MV-4-11 (cell line): ENCODE measurements at regions not wholly inside any gene's neighbourhood (a gene's known extent, or its start where the extent isn't known, plus 50 kb on each side); places are given as distances from the start of the nearest gene placed in this dataset.
"Not testable (repeated sequence)": the region's sequence is repeated elsewhere in the genome, so short reads cannot be mapped to it uniquely, and the experiment has no call there.

Source experiments
- DNase-seq: peaks from one replicate; lab custom pipeline; 2025; lab: John Stamatoyannopoulos, UW

DNA sequence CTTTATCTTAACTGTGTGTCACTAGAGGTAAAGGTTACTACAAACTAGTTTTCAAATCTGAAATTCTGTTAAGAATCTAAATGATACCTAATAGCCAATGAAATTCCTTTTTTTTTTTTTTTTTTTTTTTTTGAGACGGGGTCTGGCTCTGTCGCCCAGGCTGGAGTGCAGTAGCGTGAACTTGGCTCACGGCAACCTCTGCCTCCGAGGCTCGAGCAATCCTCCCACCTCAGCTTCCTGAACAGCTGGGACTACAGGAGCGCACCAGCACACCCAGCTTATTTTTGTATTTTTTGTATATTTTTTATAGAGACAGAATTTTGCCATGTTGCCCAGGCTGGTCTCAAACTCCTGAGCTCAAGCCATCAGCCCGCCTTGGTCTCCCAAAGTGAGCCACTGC, 160.3 kb upstream of the NEBL start:
- no peak for DNase-seq

DNA sequence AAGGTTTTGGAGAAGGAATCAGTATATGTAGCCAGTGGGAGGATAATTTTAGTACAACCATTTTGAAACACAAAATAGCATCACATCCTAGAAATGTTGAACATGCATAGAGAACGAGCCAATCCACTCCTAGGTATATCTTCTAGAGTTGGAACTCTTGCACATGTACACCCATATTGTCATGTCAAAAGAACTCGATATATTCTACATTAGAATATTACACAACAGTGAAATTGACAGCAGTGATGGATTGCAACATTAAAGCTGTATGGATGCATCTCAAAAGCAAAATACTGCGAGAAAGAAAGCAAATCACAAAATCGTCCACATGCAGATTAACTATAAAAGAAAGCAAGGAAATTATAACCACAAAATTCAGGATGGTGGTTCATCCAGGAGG, 159.3 kb upstream of the NEBL start:
- no peak for DNase-seq

DNA sequence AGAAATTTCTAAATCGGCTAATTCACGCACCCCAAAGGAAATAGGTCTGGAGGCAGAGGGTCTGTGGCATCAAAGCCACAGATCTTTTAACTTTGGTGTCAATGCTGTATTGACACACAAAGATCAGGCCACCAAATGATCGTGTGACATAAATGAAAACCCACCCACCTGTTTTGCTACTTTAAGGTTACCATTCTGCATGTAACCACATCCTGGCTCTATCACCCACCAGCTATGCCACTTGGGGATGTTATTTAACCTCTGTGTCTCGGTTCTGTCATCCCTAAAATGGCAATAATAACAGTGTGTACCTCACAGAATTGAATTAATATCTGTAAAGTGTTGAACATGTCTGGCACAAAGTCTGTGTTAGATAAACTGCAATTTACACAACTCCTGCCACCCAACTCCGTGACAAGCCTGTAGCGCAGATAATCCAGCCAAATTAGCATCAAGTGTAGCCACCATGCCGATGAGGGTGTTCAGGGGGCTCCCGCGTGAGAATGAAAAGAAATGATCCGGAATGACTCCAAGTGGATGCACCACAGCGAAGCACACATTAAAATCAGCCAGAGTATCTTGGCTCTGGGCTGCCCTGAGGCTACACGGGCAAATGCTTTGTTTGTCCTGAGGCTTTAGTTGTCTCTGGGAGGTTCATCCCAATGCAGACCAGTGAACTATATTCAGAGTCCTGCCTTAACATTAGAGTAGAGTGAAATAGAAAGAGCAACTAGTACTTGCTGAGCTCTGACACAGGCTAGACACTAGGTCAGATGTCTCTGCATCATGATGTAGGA, 158.4 kb upstream of the NEBL start:
- DNase-seq = no peak

DNA sequence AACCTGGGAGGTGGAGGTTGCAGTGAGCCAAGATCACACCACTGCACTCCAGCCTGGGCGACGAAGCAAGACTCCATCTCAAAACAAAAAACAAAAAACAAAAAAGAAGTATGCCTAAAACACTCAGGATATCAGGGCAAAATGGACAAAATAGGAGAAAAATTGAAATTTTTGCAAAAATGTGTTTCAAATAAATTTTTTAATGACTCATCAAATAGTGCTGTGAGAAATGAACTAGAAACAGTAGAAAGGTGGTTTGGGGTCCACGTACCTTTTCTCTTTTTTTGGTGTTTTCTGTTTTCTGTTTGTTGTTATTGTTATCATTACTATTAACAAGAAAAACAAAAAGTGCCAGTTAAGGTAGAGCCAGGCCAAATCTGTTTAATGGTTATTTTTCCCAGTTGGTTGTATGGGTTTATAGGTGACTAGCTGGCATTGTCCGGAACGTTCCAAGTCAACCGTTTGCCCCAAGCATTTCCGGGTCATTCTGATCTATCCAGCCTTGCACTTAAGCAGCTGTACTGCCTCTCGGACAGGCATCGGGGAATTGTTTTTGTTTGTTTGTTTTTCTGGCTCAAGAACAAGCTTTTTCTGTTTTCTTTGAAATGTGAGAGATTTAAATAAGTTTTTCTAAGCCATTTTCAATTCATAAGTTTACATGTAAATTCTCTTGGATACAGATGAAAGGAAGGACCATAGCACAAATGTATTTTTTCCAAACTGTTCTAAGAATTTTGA, 157.0 kb upstream of the NEBL start:
- DNase-seq = no peak

DNA sequence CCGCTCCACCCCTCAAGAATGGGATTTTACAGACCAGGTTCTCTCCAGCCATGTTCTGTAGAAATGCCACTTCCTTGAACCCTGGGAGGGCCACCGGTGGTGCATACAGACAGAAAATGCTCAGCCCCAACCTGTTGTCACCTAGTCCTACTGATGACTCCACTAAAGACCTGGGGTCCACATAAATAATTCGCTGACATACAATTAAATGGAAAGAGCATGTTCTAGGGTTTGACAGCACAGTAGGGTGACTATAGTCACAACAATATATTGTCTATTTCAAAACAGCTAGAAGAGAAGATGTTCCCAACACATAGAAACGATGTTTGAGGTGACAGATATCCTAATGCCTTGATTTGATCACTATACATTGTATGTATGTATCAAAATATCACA, 155.6 kb upstream of the NEBL start:
- DNase-seq = no peak

DNA sequence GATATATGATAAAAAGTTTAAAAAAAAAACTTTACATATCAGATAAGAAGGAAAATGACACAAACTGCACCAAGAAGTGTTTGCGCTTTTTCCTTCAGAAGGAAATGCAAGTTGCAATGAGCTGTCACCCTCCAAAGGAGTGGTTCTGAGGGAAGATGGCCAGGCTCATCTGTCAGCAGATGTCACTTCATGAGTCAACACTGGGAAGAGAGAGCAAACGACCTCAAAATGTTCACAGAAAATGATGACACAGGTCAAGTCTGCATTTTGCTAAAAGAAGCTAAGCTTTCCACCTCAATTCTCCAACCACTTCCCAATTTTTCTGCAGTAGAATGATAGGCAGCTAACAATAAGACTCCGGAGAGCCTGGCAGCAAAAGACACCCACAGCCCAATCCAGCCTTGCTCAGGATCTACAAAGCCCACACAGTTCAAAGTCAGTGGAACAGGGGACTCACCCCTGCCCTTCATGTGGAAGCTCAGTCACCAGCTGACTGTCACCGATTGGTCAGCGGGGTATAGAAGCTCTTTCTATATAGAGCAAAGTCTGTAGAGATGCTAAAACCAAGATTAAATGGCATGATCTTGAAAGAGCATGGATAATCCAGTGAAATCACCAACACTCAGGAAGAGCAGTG, 155.1 kb upstream of the NEBL start:
- DNase-seq = peak; percentile 82

DNA sequence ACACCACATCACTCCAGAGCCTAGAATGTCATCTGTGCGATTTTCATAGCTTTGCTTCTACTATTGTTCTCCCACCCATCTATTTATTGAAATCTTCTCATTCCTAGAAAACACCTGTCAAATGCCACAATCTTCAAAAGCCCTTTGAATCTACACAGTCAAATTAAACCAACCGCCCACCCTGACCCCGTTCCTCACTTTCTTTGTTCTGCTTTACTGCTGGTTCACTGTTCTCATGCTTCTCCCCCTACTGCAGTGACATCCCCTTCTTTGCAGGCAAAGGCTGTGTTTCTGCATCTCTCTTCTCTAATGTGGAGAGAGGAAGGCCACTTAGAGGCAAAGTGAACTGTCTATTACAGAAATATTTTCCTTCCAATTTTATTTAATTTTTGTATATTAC, 152.4 kb upstream of the NEBL start:
- DNase-seq = no peak

DNA sequence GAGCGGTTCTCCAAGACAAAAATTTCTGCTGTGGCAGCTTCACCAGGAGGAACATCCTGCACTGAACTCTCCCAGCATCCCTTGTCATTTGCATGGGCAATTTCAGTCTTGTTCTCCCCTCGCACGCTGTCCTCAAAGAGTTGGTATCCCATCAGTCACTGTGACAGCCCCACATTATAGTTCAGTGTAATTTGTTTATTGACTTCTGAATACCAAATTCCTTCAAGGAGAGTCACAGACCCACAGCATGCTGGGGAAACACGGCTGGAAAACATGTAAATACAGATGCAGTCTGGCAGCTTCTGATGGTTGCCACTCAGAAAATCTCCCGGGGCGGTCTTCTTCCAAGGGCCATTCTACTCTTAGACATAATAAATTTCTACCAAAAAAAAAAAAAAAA, 151.0 kb upstream of the NEBL start:
- DNase-seq = no peak

DNA sequence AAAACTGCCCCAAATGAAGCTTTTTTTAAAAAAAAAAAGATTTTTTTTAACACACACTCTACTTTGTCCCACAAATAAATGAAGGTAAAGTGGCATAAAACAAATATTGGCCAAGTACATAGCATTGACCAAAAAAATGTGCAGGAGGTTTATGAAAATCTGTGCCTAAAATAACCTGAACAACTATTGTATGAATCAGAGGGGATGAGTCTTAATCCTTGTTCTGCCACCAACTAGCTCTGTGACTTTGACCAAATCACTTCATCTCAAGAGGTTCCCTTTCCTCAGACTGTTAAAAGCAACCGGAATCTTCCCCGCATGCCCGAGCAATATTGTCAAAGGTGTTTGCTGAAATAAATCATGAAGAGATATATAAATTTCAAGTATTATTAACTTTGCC, 150.4 kb upstream of the NEBL start:
- no peak for DNase-seq

DNA sequence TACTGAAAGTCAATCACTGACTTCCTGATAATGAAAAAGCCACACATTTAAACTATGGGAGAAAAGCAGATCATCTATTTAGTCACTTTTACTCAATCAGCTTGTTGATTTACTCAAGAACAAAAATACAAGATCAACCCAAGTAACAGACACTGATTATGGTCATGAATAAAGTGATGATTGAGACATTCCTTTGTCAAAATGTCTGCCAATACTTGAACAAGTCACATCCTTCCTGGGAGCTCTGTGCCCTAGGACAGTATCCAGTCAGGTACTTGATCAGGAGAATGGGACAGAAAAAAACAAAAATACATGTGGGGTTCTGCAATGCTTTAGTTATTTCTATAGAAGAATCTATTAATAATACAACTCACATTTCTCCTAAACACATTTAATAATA, 150.0 kb upstream of the NEBL start:
- no peak for DNase-seq

DNA sequence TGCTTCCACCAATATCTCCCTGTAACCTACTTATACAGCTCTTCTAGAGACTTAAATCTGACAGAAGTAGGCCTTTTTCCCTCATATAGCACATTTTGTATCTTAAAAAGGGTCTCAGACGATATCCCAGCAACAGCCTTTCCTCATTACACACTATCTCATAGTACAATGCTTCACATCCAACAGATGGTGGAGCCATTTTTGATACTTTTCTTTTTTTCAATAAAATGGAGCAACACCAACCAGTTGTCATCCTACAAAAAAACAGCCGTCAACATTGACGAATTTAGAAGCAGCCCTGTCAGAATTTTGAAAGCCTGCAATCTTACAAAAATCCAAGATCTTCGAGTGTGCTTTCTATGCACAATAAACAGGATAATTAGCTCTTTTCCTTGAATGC, 145.9 kb upstream of the NEBL start:
- no peak for DNase-seq

DNA sequence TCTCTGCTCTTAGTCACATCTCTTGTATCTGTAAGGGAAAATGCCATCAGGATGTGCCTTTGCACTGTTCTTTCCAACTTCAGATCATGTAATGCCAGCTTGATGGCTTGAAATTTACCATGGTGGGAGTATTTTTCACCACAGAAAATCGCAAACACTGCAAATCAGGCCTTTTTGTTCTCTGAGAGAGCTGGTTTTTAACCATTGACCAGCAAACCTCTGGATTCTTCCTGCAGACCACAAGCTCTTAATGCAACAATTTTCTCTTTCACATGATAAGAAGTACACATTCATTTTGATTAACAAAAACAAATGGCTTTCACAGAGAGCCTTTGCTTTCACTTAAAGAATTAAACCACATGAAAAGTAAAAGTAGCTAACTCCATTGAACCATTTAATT, 145.4 kb upstream of the NEBL start:
- DNase-seq = no peak

DNA sequence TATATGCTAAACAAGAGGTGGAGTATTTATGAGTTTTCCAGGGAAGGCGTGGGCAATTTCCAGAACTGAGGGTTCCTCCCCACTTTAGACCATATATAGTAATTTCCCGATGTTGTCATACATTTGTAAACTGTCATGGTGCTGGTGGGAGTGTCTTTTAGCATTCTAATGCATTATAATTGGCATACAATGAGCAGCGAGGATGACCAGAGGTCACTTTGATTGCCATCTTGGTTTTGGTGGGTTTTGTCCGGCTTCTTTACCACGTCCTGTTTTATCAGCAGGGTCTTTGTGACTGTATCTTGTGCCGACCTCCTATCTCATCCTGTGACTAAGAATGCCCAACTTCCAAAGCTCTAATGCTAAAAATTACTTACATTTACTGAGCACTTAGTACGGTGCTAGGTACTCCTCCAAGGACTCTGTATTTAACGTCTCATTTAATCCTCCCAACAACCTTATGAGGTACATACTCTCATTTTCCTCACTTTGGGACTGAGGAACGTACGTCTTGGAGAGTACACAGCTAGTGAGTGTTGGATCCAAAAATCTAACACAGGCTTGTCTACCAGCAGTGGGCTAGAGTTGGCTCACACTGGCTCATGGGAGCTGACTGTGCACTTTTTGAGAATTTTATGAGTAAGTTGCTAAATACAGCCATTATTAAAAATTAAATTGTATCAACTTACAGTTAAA, 144.8 kb upstream of the NEBL start:
- no peak for DNase-seq

DNA sequence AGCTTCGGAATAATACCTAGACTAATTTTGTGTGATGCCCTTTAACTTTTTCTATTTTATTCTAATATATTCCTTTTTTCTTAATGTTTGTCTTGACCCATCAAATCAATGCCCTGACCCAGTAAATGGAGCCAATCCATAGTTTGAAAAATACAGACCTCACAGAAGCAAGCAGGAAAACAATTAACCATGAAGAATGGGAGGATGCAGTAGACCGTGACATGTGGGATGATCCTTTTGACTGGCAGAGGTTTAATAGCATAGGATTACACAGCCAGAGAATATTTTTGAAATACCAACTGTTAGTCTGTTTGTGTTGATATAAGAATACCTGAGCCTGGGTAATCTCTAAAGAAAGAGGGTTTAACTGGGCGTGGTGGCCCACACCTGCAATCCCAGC, 142.6 kb upstream of the NEBL start:
- DNase-seq = no peak

DNA sequence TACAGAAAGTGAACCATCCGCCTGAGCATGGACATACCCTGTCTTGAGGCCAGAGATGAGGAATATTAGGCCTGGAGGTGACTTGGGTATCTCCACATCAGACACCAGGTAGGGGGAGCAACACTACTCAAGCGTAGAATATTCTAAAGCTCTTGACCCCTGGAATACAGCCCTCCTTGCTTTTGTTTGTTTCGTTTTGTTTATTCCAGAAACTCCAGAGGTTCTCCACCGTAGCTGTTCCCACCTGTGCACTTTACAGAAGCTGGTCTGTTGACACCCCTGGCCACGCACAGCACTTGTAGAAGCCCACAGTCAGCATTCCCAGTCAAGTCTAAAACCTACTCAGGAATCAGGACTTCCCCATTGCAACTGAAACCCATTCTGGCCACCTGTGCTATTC, 139.6 kb upstream of the NEBL start:
- DNase-seq = no peak

DNA sequence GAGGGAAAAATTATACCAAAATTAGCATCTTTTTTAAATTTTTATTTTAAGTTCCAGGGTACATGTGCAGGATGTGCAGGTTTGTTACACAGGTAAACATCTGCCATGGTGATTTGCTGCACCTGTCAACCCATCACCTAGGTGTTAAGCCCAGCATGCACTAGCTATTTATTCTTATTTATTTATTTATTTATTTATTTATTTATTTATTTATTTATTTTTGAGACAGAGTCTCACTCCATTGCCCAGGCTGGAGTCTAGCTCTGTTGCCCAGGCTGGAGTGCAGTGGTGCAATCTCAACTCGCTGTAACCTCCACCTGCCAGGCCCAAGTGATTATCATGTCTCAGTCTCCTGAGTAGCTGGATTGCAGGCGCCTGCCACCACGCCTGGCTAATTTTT, 137.7 kb upstream of the NEBL start:
- DNase-seq = not testable (repeated sequence)

DNA sequence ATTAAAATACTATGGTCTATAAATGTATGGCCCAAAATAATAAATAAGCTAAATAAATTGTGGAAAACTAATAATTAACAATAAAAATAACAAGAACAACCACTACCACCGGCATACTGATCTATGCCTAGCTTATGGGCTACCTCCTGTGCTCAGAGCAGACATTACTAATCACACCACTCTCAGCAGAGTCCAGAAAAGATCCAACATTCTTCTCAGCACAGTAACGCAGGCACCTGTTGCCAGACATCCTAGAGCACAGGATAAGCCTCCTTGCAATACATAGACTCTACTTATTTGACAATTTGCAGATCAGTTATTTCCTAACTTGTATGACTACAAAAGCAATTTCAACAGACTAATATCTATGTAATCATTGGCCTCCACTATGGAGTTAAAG, 137.1 kb upstream of the NEBL start:
- no peak for DNase-seq

DNA sequence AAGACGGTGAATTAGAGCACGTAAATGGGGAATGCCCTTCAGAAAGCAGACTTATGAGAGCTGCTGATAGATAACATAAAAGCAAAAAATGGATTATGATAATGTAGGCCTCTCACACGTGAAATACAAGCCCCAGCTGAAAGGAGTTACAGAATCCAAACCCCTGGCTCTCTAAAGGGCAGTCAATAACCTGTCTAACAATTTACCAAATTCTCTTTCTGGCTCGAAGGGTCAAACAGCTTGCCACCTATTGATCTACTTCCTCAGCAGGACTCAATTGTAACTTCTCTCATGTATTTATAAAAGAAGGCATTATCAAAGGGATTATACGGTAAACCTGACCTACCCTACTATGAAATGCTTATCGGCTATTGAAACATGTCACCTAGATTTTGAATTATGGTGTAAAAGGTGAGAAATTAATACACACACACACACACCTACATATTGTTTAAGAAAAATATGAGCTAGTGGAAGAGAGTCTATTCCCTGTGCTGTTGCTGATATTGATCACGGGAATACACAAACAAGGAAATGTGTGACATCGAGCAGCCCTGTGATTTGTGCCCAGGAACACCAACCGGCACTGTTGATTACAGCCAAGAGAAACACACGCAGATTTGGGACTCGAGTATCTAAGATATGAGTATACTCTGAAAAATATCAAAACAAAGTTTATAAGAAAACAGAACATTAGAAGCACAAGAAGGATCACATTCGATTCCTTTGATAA, 135.6 kb upstream of the NEBL start:
- DNase-seq = no peak

DNA sequence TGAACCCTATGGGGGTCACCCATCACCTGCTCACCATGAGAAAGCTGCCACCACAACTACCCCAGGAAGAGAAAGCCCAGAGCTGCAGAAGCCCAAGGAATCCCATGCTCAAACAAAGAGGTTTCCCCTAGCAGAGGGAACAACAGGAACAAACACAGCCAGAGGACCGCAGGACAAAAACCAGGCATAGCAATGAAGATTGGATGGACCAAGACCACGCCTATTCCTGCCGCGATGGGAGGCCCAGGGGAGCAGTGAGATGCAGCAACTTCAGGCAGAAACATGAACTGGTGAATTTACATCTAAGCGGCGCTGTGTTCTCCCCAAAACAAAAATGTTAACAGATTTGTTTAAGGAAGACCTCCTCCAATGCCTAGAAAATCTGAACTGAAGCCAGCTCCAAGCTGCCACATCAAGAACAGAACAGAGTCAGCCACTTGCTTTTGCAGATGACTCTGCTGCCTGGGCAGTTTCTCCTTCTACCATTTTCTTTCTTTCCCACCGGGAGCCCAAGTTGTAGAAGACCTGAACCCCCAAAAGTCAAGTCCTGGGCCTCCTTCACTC, 134.2 kb upstream of the NEBL start:
- no peak for DNase-seq

DNA sequence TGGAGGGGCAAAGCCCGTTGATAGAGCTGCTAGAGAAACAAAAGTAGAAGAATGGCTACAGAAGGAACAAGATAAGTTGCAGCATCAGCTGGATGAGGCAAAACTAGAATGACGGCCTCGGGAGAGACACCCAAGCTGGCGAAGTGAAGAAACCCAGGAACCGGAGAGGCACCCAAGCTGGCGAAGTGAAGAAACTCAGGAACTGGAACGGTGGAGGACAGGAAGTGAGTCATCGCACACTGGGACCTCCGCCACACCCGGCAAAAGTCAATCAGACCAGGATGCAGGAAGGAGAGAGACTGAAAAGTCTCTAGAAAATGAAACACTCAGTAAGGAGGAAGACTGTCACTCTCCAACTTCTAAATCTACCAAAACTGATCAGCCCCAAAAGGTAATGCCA, 133.0 kb upstream of the NEBL start:
- peak; percentile 92 for DNase-seq

DNA sequence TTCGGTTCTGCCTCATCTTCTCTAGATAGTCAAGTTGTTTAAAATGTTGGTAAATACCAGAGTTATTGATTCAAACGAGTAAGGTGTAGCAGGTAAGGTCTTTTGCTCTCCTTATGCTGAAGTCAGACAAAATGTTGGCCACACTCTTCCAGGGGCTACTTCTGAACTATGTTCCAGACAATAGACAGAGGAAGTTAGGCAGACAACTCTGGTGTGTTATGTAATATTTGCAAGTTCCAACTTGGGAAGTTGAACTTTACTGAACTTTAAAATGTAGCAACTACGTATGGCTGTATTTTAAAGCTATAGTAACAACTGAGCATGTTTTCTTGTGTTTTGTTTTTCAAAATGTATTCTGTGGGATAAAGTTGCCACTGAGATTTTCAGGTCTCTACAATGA, 125.7 kb upstream of the NEBL start:
- DNase-seq = peak; percentile 74
